ENCODE measurements at regions not wholly inside any gene's neighbourhood (a gene's known extent, or its start where the extent isn't known, plus 50 kb on each side); places are given as distances from the start of the nearest gene placed in this dataset.

- Histone ChIP-seq H3K4me1 (ENCODE audit: insufficient read depth) (peaks cover 4% of the 10 kb centered on the region), H3K27me3 (no peaks in the 10 kb centered on the region), H3K9me3 (no peaks in the 10 kb centered on the region), H3K4me3 (no peak overlapping the region), H3K36me3 (no peaks in the 10 kb centered on the region), H3K27ac (no peak overlapping the region)
- WGBS, 3 donors, result 91 to 95% (median 93%) methylated on average over 2 of the region's 2 CpGs
- DNase-seq, result no peak
- intact Hi-C loops (cut with DNase I), result no loop called here
- no peak for TF ChIP-seq EP300 (IDR thresholded peaks at IDR 0.05)
Measured at GRCh38 chr2:54024576-54024975, 53.8 kb upstream of the PSME4 start.

- 62 to 76% (median 75%) methylated on average over 3 of the region's 3 CpGs for WGBS, 3 donors
- intact Hi-C loops (cut with DNase I), result no loop called here
- TF ChIP-seq POLR2A (IDR thresholded peaks at IDR 0.05) (no peak), CTCF (IDR thresholded peaks at IDR 0.05) (no peak), EP300 (IDR thresholded peaks at IDR 0.05) (no peak)
- H3K27me3 ChIP-seq, result no peaks in the 10 kb centered on the region
- no peaks in the 10 kb centered on the region for H3K4me1 ChIP-seq (ENCODE audit: insufficient read depth)
- H3K27ac ChIP-seq, result no peak overlapping the region
- no peaks in the 10 kb centered on the region for H3K36me3 ChIP-seq
- no peaks in the 10 kb centered on the region for H3K9me3 ChIP-seq
- H3K4me3 ChIP-seq, result no peak overlapping the region
- DNase-seq, result no peak
Measured at GRCh38 chr2:54021702-54022101, 50.9 kb upstream of the PSME4 start.

- intact Hi-C loops (cut with DNase I), result no loop called here
Measured at GRCh38 chr2:54020793-54021414, 50.1 kb upstream of the PSME4 start.

More at GRCh38 chr2:54020793-54021414, 50.1 kb upstream of the PSME4 start:
- no peaks in the 10 kb centered on the region for H3K9me3 ChIP-seq
- H3K4me1 ChIP-seq (ENCODE audit: insufficient read depth), result peaks cover 3% of the 10 kb centered on the region
- no peaks in the 10 kb centered on the region for H3K27me3 ChIP-seq
- 96 to 97% (median 97%) methylated on average over 7 of the region's 7 CpGs for whole genome bisulfite sequencing, 3 donors
- no peak overlapping the region for H3K4me3 ChIP-seq
- no peak for TF ChIP-seq POLR2A (IDR thresholded peaks at IDR 0.05)
- no peak for TF ChIP-seq EP300 (IDR thresholded peaks at IDR 0.05)
- TF ChIP-seq CTCF (IDR thresholded peaks at IDR 0.05), result no peak
- H3K27ac ChIP-seq, result no peak overlapping the region
- no peaks in the 10 kb centered on the region for H3K36me3 ChIP-seq
- DNase-seq, result no peak

Data from ovary (tissue), 7 donors.